ENCODE measurements at regions not wholly inside any gene's neighbourhood (a gene's known extent, or its start where the extent isn't known, plus 50 kb on each side); places are given as distances from the start of the nearest gene placed in this dataset.

GRCh38 chr20:39107741-39108140 lies 145.6 kb downstream of the DHX35 start:
- H3K4me3 ChIP-seq (ENCODE audit: low read depth, low read length) = no peak overlapping the region

GRCh38 chr20:39106791-39107190 lies 144.6 kb downstream of the DHX35 start:
- H3K4me3 ChIP-seq (ENCODE audit: low read depth, low read length) = no peak overlapping the region

- H3K4me3 ChIP-seq (ENCODE audit: low read depth, low read length) = no peak overlapping the region
These were observed 143.4 kb downstream of the DHX35 start for GRCh38 chr20:39105551-39105950.

GRCh38 chr20:39103732-39104131 lies 141.6 kb downstream of the DHX35 start:
- no peak overlapping the region for H3K4me3 ChIP-seq (ENCODE audit: low read depth, low read length)

- no peak overlapping the region for H3K4me3 ChIP-seq (ENCODE audit: low read depth, low read length)
These were observed 141.2 kb downstream of the DHX35 start for GRCh38 chr20:39103305-39103704.

- H3K4me3 ChIP-seq (ENCODE audit: low read depth, low read length) = no peak overlapping the region
These were observed 139.8 kb downstream of the DHX35 start for GRCh38 chr20:39101895-39102294.

GRCh38 chr20:39100691-39101090 lies 138.5 kb downstream of the DHX35 start:
- no peak overlapping the region for H3K4me3 ChIP-seq (ENCODE audit: low read depth, low read length)

- H3K4me3 ChIP-seq (ENCODE audit: low read depth, low read length) = no peak overlapping the region
These were observed 135.7 kb downstream of the DHX35 start for GRCh38 chr20:39097889-39098288.

GRCh38 chr20:39095870-39096269 lies 133.7 kb downstream of the DHX35 start:
- no peak overlapping the region for H3K4me3 ChIP-seq (ENCODE audit: low read depth, low read length)

GRCh38 chr20:39094391-39094790 lies 132.2 kb downstream of the DHX35 start:
- H3K4me3 ChIP-seq (ENCODE audit: low read depth, low read length) = no peak overlapping the region

GRCh38 chr20:39092733-39093410 lies 130.7 kb downstream of the DHX35 start:
- no peak overlapping the region for H3K4me3 ChIP-seq (ENCODE audit: low read depth, low read length)

GRCh38 chr20:39090906-39091305 lies 128.8 kb downstream of the DHX35 start:
- no peak overlapping the region for H3K4me3 ChIP-seq (ENCODE audit: low read depth, low read length)

- no peak overlapping the region for H3K4me3 ChIP-seq (ENCODE audit: low read depth, low read length)
These were observed 127.7 kb downstream of the DHX35 start for GRCh38 chr20:39089797-39090196.

Measured in iPS-11a (cell line).